AG04449 (cell line): ENCODE measurements at regions not wholly inside any gene's neighbourhood (a gene's known extent, or its start where the extent isn't known, plus 50 kb on each side); places are given as distances from the start of the nearest gene placed in this dataset.

Experiments used
- CTCF ChIA-PET: fragments of 350-600 bp; formaldehyde crosslinking; extraction: SDS; loops from one replicate; lab custom pipeline; 2021; ENCODE audit warnings: antibody characterized with exemption; lab: Yijun Ruan, JAX
- POLR2A ChIA-PET: fragments of 400-600, 350-600 bp; formaldehyde crosslinking; extraction: SDS; loops from one replicate; lab custom pipeline; 2020; ENCODE audit warnings: antibody characterized with exemption, inconsistent platforms; lab: Yijun Ruan, JAX
- DNase-seq: peaks from one replicate; pipeline ENCODE4 v3.0.0-alpha.2; 2010; ENCODE audit warnings: low read depth, low spot score
- H3K4me3 ChIP-seq: 2 replicates; pipeline ENCODE4 v1.5.1; 2011; ENCODE audit warnings: low read depth, mild to moderate bottlenecking, control low read depth, low read length
- TF ChIP-seq, protein P1 (sequence below): IDR thresholded peaks from one replicate; pipeline ENCODE4 v1.5.1; 2011; ENCODE audit warnings: mild to moderate bottlenecking, moderate library complexity, low read length, control low read depth, inconsistent platforms; ENCODE audit not compliant: insufficient read depth; ENCODE audit errors: missing control alignments

DNA sequence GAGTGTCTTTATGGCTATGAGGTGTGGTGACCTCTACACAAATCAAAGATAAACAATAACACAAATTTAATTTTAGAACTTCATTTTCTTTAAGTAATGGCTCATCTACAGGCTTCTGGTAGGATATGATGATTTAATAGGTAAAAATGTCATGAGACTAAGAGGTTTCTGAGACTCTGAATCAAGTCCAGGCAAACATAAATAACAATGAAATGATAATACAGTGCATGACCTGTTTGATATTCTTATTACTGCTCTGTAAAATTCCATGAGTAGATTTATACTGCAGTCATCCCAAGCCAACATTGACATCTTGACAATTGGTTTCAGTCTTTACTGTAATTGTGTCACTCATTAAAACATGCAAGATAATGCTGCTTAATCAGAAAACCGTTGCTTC lies 936.8 kb downstream of the MCTP2 start:
- ChIA-PET CTCF (no interaction called here), POLR2A (no interaction called here)
- TF ChIP-seq, protein P1, sequence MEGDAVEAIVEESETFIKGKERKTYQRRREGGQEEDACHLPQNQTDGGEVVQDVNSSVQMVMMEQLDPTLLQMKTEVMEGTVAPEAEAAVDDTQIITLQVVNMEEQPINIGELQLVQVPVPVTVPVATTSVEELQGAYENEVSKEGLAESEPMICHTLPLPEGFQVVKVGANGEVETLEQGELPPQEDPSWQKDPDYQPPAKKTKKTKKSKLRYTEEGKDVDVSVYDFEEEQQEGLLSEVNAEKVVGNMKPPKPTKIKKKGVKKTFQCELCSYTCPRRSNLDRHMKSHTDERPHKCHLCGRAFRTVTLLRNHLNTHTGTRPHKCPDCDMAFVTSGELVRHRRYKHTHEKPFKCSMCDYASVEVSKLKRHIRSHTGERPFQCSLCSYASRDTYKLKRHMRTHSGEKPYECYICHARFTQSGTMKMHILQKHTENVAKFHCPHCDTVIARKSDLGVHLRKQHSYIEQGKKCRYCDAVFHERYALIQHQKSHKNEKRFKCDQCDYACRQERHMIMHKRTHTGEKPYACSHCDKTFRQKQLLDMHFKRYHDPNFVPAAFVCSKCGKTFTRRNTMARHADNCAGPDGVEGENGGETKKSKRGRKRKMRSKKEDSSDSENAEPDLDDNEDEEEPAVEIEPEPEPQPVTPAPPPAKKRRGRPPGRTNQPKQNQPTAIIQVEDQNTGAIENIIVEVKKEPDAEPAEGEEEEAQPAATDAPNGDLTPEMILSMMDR: no peak
- H3K4me3 ChIP-seq: no peak overlapping the region
- DNase-seq: no peak

DNA sequence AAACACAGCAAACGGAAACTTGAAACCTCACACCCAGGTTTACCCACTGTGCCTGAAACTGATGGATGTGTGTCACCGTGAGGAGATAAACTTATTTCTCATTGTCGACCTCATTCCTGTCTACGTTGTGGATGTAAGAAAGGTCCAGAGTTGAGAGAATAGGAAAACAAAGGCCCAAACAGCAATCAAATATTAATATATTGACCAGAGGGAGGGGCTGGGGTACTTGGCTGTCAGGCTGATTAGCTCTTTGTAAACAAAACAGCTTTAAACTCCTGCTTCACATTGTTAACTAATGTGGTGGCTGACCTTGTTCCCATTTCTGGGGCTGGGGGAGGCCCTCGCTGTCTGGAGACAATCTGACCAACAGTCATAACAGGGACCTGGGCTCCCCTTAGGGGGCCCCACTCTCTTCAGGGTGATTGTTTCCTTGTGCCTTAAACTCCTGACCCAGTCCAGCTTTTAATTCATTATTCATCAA lies 937.6 kb downstream of the MCTP2 start:
- H3K4me3 ChIP-seq: no peak overlapping the region
- CTCF ChIA-PET: no interaction called here
- TF ChIP-seq, protein P1: no peak
- POLR2A ChIA-PET: no interaction called here
- no peak for DNase-seq

DNA sequence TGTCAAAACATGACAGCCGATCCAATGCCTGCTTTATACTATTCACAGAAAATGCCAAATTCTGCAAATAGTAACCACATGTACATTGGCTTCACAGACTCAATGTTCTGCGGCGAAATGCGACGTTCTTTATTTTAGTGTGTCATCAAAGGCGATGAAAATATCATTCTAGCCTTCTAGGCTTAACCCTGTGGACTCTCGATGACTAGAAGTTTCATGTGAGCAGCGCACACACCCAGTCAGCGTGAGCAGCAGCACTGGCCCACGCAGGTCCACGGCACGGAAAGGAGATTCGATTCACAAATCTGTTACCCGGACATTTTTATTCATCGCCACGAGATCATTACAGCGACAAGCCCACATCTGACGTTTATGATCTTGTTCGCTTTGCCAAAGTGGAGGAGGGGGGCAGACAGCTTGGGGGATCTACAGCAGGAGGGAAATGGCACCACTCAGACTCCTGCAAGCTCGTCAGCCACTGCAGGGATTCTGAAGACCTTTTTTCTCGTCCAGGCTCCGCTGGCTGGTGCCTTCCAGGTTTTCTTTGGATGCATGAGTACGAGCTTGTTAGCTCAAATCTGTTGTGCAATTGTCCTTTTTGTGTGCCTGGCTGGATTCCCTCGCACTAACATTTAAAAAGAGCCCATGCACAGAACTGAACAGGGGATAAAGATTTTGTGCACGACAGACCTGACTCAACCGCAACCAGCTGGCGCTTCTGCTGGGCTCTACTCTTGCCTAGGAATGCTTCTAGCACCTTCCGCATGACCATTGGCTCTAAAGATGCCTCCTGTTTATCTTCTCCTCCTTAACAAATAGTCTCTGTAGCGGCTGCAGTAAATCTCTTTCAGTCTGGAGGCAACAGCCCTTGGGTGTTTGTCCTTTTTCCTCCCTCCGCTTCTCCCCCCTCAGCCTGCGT lies 938.4 kb downstream of the MCTP2 start:
- TF ChIP-seq, protein P1: no peak
- H3K4me3 ChIP-seq: peak overlapping the region; percentile 34
- ChIA-PET POLR2A (no interaction called here), CTCF (no interaction called here)
- no peak for DNase-seq

DNA sequence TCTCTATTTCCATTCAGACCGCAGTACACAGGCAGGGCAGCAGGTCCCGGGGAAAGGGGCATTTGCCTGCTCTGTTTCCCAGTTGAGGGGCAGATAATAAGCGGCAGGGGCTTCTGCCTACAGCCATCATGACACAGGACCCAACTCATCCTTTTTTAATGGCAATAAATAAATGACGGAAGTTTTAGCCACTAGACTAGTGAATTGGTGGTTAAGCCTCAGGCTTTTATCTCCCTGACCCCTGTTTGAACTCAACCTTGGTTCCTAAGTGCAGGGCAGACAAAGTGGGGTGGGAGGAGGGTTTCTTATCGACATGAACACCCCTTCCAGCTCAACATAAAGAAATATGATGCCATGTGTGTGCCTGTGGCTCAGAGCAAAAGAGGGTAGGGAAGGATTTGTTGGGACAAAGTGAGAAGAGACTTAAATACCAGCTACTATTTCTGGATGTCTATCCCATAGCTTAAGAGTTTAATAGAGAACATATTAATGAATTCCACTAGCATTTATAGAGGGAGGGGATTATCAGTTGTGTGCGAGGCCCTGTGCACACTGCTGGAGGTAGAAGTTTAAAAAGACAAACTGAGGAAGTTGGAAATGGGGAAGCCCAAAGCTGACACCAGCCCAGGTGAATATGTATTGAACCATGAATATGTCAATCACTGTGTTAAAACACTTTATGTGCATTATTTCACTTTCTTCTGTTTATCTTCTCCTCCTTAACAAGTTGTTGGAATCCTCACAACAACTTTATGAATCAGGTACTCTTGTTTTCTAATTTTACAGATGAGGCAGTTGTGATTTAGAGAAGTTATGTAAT lies 939.4 kb downstream of the MCTP2 start:
- TF ChIP-seq, protein P1: no peak
- POLR2A ChIA-PET: no interaction called here
- no peak overlapping the region for H3K4me3 ChIP-seq
- CTCF ChIA-PET: no interaction called here
- DNase-seq: no peak

DNA sequence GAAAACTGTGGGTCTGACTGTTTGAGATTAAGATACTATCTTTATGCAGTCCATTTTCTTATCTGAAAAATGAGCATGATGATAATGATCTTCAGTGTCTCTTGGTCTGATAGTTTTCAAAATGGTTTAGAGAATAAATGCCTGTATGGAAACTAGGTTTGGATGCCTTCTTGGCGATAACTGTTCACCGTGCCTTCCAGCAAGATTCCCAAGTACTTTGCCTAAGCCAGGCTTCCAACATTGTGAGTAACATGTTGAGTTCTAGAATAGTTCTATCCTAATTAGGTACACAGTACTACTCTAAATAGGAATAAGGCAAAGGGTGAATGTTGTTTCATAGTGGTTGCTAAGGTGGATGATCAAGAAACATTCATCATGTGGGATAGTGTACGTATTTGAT lies 940.2 kb downstream of the MCTP2 start:
- CTCF ChIA-PET: no interaction called here
- TF ChIP-seq, protein P1: no peak
- POLR2A ChIA-PET: no interaction called here
- DNase-seq: no peak
- H3K4me3 ChIP-seq: no peak overlapping the region
